HL-60 (cell line): ENCODE measurements at regions not wholly inside any gene's neighbourhood (a gene's known extent, or its start where the extent isn't known, plus 50 kb on each side); places are given as distances from the start of the nearest gene placed in this dataset.

Experiments used
- DNase-seq, 2 experiments: peaks; one replicate each; pipeline ENCODE4 v3.0.0-alpha.2; 2010 to 2020; ENCODE audit warnings: low read depth in 1 of 2, low spot score in 1 of 2
- H3K27ac ChIP-seq: fragments of 250-450 bp; sonication (Bioruptor Pico); replicated peaks from 2 replicates; pipeline ENCODE4 v1.5.1; 2020; ENCODE audit warnings: mild to moderate bottlenecking, moderate library complexity
- H3K27me3 ChIP-seq: fragments of 250-450 bp; sonication (Bioruptor Pico); 2 replicates; pipeline ENCODE4 v1.5.1; 2021; ENCODE audit warnings: mild to moderate bottlenecking, moderate library complexity; ENCODE audit not compliant: insufficient read depth, poor library complexity, severe bottlenecking
- H3K4me3 ChIP-seq: replicated peaks from 2 replicates; pipeline ENCODE4 v1.5.1; 2011; ENCODE audit warnings: mild to moderate bottlenecking, control low read depth, low read length; ENCODE audit not compliant: insufficient read depth
- CTCF ChIP-seq: IDR thresholded peaks from one replicate; pipeline ENCODE4 v1.5.1; 2011; ENCODE audit warnings: low read length, control low read depth, inconsistent platforms; ENCODE audit not compliant: insufficient read depth
- GABPA ChIP-seq: IDR thresholded peaks from 2 replicates; pipeline ENCODE4 v1.6.1; 2012; ENCODE audit warnings: low read depth
- POLR2AphosphoS5 ChIP-seq: IDR thresholded peaks from 2 replicates; pipeline ENCODE4 v1.6.1; 2012; ENCODE audit warnings: low read depth
- REST ChIP-seq: IDR thresholded peaks from 2 replicates; pipeline ENCODE4 v1.6.1; 2012; ENCODE audit warnings: low read depth; ENCODE audit not compliant: insufficient replicate concordance
- SPI1 ChIP-seq: IDR thresholded peaks from 2 replicates; pipeline ENCODE4 v1.6.1; 2012; ENCODE audit warnings: low read depth, mild to moderate bottlenecking, borderline replicate concordance

DNA sequence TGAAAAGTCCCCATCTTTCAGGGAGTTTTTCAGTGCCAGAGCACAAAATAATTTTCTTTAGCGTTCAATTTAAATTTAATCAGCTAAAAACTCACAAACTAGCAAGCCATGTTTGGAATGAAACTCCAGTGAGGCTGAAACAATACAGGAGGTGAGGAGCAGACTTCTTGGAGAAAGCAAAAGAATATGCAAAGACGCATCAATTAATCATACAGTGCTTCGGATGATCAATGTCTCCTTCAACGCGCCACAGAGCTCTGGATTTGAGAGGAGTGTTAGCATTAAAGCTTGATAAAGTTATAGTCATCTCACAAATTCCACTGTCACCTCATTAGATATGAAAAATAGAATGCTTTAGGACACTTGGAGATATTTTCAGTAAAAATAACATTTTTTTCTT, 248.0 kb downstream of the WDR11 start:
- DNase-seq = no peak
- Histone ChIP-seq H3K27ac (no peak overlapping the region), H3K27me3 (no peaks in the 10 kb centered on the region)

DNA sequence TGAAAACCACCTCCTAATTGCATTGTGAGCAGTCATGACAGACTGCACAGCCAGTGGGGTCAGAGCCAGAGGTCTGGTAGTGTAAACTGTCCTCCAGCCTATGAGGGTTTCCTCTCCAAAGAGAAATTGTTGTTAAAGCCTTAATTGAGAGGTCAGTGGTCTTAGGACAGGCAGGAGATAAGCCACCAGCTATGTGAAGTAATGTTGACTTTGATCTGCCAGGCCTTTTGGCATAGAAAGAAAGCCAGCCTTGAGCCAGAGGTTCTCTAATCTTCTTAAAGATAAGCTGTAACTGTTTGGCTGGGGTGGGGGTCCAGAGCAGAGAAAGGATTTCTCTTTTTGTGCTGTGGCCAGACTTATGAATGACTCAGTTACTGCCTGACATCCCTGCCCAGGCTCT, 248.4 kb downstream of the WDR11 start:
- no peak for DNase-seq
- TF ChIP-seq SPI1 (no peak), POLR2AphosphoS5 (no peak), CTCF (no peak), REST (no peak), GABPA (no peak)
- Histone ChIP-seq H3K27me3 (no peaks in the 10 kb centered on the region), H3K4me3 (no peak overlapping the region), H3K27ac (no peak overlapping the region)

More for the DNA sequence above, 248.0 kb downstream of the WDR11 start:
- TF ChIP-seq CTCF (no peak), REST (no peak)
- no peak overlapping the region for H3K4me3 ChIP-seq

DNA sequence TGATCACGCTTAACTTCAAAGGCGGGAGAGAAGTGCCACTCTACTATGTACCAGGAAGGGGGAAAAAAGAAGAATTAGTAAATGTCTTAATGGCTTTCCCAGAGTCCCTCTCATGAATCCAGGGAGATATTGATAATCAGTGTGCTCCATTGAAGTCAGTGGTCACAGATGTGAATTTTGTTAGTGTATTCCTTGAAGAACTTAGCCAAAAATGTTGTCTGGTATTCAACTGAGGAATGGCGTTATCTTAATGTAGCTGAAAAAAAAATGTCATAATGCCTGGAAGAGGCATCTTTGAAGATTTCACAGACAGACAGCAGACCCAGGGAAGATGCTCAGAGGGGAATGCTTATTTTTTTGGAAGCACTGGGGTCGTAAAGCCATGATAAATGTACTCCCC, 250.4 kb downstream of the WDR11 start:
- Histone ChIP-seq H3K4me3 (no peak overlapping the region), H3K27ac (no peak overlapping the region), H3K27me3 (no peaks in the 10 kb centered on the region)
- DNase-seq = no peak
- TF ChIP-seq POLR2AphosphoS5 (no peak), CTCF (no peak), REST (no peak), GABPA (no peak), SPI1 (no peak)
